Loucy (cell line): ENCODE measurements at regions not wholly inside any gene's neighbourhood (a gene's known extent, or its start where the extent isn't known, plus 50 kb on each side); places are given as distances from the start of the nearest gene placed in this dataset.

Experiments used
- H2AFZ ChIP-seq: fragments of 200-600 bp; sonication (generic); 2 replicates; pipeline ENCODE4 v1.6.0; 2016; ENCODE audit warnings: antibody characterized with exemption, mild to moderate bottlenecking, low read length, moderate library complexity
- H3F3A ChIP-seq: fragments of 200-600 bp; 2 replicates; pipeline ENCODE4 v1.6.0; 2016; ENCODE audit warnings: antibody characterized with exemption, low read depth, mild to moderate bottlenecking
- H3K27me3 ChIP-seq: fragments of 200-600 bp; sonication (generic); 2 replicates; pipeline ENCODE4 v1.6.1; 2014; ENCODE audit warnings: low read length, mild to moderate bottlenecking; ENCODE audit not compliant: insufficient read depth, poor library complexity, severe bottlenecking
- H3K36me3 ChIP-seq: fragments of 200-600 bp; sonication (generic); 2 replicates; pipeline ENCODE4 v1.6.1; 2016; ENCODE audit warnings: low read length; ENCODE audit not compliant: insufficient read depth
- H3K4me1 ChIP-seq: fragments of 200-600 bp; sonication (generic); 2 replicates; pipeline ENCODE4 v1.5.1; 2014; ENCODE audit warnings: low read length, mild to moderate bottlenecking; ENCODE audit not compliant: insufficient read depth, poor library complexity, severe bottlenecking
- H3K4me2 ChIP-seq: fragments of 200-600 bp; sonication (generic); 2 replicates; pipeline ENCODE4 v1.6.0; 2014; ENCODE audit warnings: antibody characterized with exemption, low read length, low read depth, mild to moderate bottlenecking; ENCODE audit not compliant: poor library complexity, severe bottlenecking
- H3K4me3 ChIP-seq: fragments of 200-600 bp; sonication (generic); 2 replicates; pipeline ENCODE4 v1.5.1; 2014; ENCODE audit warnings: low read length, mild to moderate bottlenecking, mixed read lengths; ENCODE audit not compliant: poor library complexity, severe bottlenecking
- H3K79me2 ChIP-seq: fragments of 200-600 bp; sonication (generic); 2 replicates; pipeline ENCODE4 v1.6.1; 2014; ENCODE audit warnings: low read length; ENCODE audit not compliant: insufficient read depth
- H3K9ac ChIP-seq: fragments of 200-600 bp; sonication (generic); 2 replicates; pipeline ENCODE4 v1.6.0; 2014; ENCODE audit warnings: mild to moderate bottlenecking, low read depth, low read length, moderate library complexity; ENCODE audit not compliant: poor library complexity, severe bottlenecking
- H3K9me2 ChIP-seq: fragments of 200-600 bp; sonication (generic); replicated peaks from 2 replicates; pipeline ENCODE4 v1.6.1; 2016; ENCODE audit warnings: low read depth, low read length, mixed read lengths
- H3K9me3 ChIP-seq: fragments of 200-600 bp; sonication (generic); 2 replicates; pipeline ENCODE4 v1.6.1; 2014; ENCODE audit warnings: mild to moderate bottlenecking, antibody characterized with exemption, low read length, low read depth; ENCODE audit not compliant: insufficient read depth
- H4K20me1 ChIP-seq: fragments of 200-600 bp; sonication (generic); 2 replicates; pipeline ENCODE4 v1.6.0; 2014; ENCODE audit warnings: antibody characterized with exemption, low read length, mild to moderate bottlenecking; ENCODE audit not compliant: insufficient read depth, poor library complexity, severe bottlenecking
- EZH2phosphoT487 ChIP-seq: fragments of 200-600 bp; IDR thresholded peaks from 2 replicates; pipeline ENCODE4 v1.6.1; 2018; ENCODE audit warnings: antibody characterized with exemption, mild to moderate bottlenecking, moderate library complexity, borderline replicate concordance
- TF ChIP-seq, protein P1 (sequence below): fragments of 200-600 bp; sonication (generic); conservative IDR thresholded peaks from 2 replicates; pipeline ENCODE4 v1.5.1; 2014; ENCODE audit warnings: mild to moderate bottlenecking, antibody characterized with exemption, low read length

DNA sequence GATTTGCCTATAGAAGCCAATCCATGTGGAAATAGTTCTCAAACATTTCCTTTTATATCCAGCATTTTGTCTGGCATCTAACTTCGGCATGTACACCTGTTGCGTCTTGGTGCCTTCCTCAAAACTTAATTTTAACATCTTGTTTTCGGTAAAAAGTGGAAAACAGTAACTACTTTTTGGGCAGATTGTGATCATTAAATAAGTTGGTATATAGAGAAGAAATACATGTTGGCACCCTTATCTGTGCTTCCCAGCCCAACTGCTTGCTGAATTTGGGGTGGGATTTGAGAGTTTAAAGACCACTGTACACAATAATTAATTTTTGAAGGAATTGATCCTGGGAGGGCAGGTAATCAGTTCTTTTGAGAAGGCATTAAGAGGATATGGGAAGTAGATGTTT lies 566.8 kb downstream of the PDCD6IP start:
- Histone ChIP-seq H3K27me3 (no peaks in the 10 kb centered on the region), H3K9ac (no peak overlapping the region), H3K79me2 (no peaks in the 10 kb centered on the region), H3K9me2 (no peaks in the 10 kb centered on the region), H3K4me3 (no peak overlapping the region), H2AFZ (no peak overlapping the region), H3K4me2 (no peak overlapping the region), H3K36me3 (no peaks in the 10 kb centered on the region), H3K9me3 (no peaks in the 10 kb centered on the region), H3F3A (no peaks in the 10 kb centered on the region), H4K20me1 (no peaks in the 10 kb centered on the region), H3K4me1 (no peaks in the 10 kb centered on the region)
- TF ChIP-seq, protein P1, sequence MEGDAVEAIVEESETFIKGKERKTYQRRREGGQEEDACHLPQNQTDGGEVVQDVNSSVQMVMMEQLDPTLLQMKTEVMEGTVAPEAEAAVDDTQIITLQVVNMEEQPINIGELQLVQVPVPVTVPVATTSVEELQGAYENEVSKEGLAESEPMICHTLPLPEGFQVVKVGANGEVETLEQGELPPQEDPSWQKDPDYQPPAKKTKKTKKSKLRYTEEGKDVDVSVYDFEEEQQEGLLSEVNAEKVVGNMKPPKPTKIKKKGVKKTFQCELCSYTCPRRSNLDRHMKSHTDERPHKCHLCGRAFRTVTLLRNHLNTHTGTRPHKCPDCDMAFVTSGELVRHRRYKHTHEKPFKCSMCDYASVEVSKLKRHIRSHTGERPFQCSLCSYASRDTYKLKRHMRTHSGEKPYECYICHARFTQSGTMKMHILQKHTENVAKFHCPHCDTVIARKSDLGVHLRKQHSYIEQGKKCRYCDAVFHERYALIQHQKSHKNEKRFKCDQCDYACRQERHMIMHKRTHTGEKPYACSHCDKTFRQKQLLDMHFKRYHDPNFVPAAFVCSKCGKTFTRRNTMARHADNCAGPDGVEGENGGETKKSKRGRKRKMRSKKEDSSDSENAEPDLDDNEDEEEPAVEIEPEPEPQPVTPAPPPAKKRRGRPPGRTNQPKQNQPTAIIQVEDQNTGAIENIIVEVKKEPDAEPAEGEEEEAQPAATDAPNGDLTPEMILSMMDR = no peak
- TF ChIP-seq EZH2phosphoT487 = no peak

DNA sequence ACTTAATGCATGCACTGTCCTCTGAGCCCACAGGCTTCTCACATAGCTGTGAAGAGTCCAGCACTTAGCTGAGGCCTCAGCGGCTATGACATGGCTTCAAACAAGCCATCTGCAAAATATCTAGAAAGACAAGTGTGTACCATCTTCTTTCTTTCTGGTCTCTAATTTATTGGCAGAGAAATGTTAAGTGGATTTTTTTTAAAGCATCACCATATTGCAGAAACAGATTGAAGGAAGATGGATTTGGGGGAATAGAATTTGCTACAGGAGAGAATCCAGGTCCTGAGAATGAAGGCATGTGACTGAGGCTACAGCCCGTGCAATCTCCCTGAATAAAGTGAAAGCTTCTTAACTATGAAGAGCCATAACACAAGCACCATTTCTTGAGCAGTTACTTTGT lies 567.3 kb downstream of the PDCD6IP start:
- Histone ChIP-seq H3F3A (no peaks in the 10 kb centered on the region), H3K9me3 (no peaks in the 10 kb centered on the region), H3K4me3 (no peak overlapping the region), H3K9me2 (no peaks in the 10 kb centered on the region), H4K20me1 (no peaks in the 10 kb centered on the region), H3K4me1 (no peaks in the 10 kb centered on the region), H3K79me2 (no peaks in the 10 kb centered on the region), H3K36me3 (no peaks in the 10 kb centered on the region), H3K9ac (no peak overlapping the region), H2AFZ (no peak overlapping the region), H3K4me2 (no peak overlapping the region), H3K27me3 (no peaks in the 10 kb centered on the region)
- TF ChIP-seq, protein P1 = no peak
- TF ChIP-seq EZH2phosphoT487 = no peak

DNA sequence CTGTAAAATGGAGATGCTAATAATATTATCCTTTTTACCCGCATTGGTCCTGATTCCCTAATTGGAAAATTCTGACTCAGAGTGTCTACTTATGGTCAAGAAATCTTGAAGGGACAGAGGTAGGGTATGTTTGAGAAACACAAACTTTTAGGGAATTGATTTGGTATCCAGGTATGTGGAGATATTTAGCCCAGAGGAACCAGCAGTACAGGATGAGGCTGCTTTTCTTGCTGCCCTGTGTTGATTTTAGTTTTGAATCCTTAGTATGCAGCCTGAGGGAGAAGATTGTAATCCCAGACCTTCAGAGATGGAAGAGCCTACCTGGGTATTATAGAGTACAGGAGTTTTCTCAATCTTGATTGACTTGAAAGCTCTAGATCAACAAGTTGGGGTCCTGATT lies 569.1 kb downstream of the PDCD6IP start:
- Histone ChIP-seq H3K4me2 (no peak overlapping the region), H3K9ac (no peak overlapping the region), H4K20me1 (no peaks in the 10 kb centered on the region)

More for the DNA sequence above, 569.1 kb downstream of the PDCD6IP start:
- Histone ChIP-seq H3K79me2 (no peaks in the 10 kb centered on the region), H3K27me3 (no peaks in the 10 kb centered on the region), H3K9me2 (no peaks in the 10 kb centered on the region), H3K9me3 (no peaks in the 10 kb centered on the region), H3K36me3 (no peaks in the 10 kb centered on the region), H2AFZ (no peak overlapping the region), H3K4me1 (no peaks in the 10 kb centered on the region), H3K4me3 (no peak overlapping the region), H3F3A (no peaks in the 10 kb centered on the region)
- no peak for TF ChIP-seq EZH2phosphoT487
- TF ChIP-seq, protein P1 = no peak
